DOHH2 (cell line): ENCODE measurements at regions not wholly inside any gene's neighbourhood (a gene's known extent, or its start where the extent isn't known, plus 50 kb on each side); places are given as distances from the start of the nearest gene placed in this dataset.

Experiments used
- H3F3A ChIP-seq: fragments of 200-600 bp; sonication (generic), shearing (Covaris generic); 2 replicates; pipeline ENCODE4 v1.6.0; 2016; ENCODE audit warnings: antibody characterized with exemption, mild to moderate bottlenecking; ENCODE audit not compliant: control insufficient read depth, insufficient read depth
- H3K27ac ChIP-seq: fragments of 200-600 bp; sonication (generic); 2 replicates; pipeline ENCODE4 v1.5.1; 2014; ENCODE audit warnings: low read depth, mild to moderate bottlenecking, low read length, moderate library complexity
- H3K27me3 ChIP-seq: fragments of 200-600 bp; sonication (generic); 2 replicates; pipeline ENCODE4 v1.6.1; 2014; ENCODE audit warnings: mild to moderate bottlenecking, low read length, mixed read lengths; ENCODE audit not compliant: control insufficient read depth
- H3K36me3 ChIP-seq: fragments of 200-600 bp; sonication (generic); 2 replicates; pipeline ENCODE4 v1.6.1; 2014; ENCODE audit warnings: mild to moderate bottlenecking, low read length, moderate library complexity, mixed read lengths; ENCODE audit not compliant: control insufficient read depth
- H3K4me1 ChIP-seq: fragments of 200-600 bp; sonication (generic); 2 replicates; pipeline ENCODE4 v1.6.1; 2014; ENCODE audit warnings: mild to moderate bottlenecking, low read length, mixed read lengths; ENCODE audit not compliant: control insufficient read depth
- H3K4me2 ChIP-seq: fragments of 200-600 bp; sonication (generic); 2 replicates; pipeline ENCODE4 v1.6.0; 2014; ENCODE audit warnings: mild to moderate bottlenecking, low read length, moderate library complexity
- H3K4me3 ChIP-seq: fragments of 200-600 bp; sonication (generic); 2 replicates; pipeline ENCODE4 v1.5.1; 2014; ENCODE audit warnings: mild to moderate bottlenecking, low read length, mixed read lengths
- H3K79me2 ChIP-seq: fragments of 200-600 bp; sonication (generic); 2 replicates; pipeline ENCODE4 v1.6.1; 2014; ENCODE audit warnings: mild to moderate bottlenecking, low read length, mixed read lengths; ENCODE audit not compliant: control insufficient read depth
- H3K9me2 ChIP-seq: fragments of 200-600 bp; sonication (generic); replicated peaks from 2 replicates; pipeline ENCODE4 v1.6.1; 2014; ENCODE audit warnings: mild to moderate bottlenecking, low read length, mixed read lengths; ENCODE audit not compliant: control insufficient read depth
- H3K9me3 ChIP-seq: fragments of 200-600 bp; sonication (generic); 2 replicates; pipeline ENCODE4 v1.6.1; 2014; ENCODE audit warnings: antibody characterized with exemption, low read length, mixed read lengths; ENCODE audit not compliant: control insufficient read depth, insufficient read depth
- H4K20me1 ChIP-seq: fragments of 200-600 bp; sonication (generic); 2 replicates; pipeline ENCODE4 v1.6.0; 2014; ENCODE audit warnings: low read depth, mild to moderate bottlenecking, antibody characterized with exemption, low read length, moderate library complexity; ENCODE audit not compliant: control insufficient read depth, insufficient read depth
- CTCF ChIP-seq: fragments of 200-600 bp; sonication (generic); IDR thresholded peaks from one replicate; pipeline ENCODE4 v1.5.1; 2014; ENCODE audit warnings: antibody characterized with exemption, mild to moderate bottlenecking, low read depth, low read length; ENCODE audit not compliant: poor library complexity, severe bottlenecking
- EZH2phosphoT487 ChIP-seq: fragments of 200-600 bp; sonication (generic); IDR thresholded peaks from 2 replicates; pipeline ENCODE4 v1.6.1; 2017; ENCODE audit warnings: borderline replicate concordance, mild to moderate bottlenecking, antibody characterized with exemption, low read length, moderate library complexity, mixed read lengths

- Histone ChIP-seq H3K4me1 (no peaks in the 10 kb centered on the region), H3K79me2 (no peaks in the 10 kb centered on the region), H3K4me3 (no peak overlapping the region), H3F3A (no peaks in the 10 kb centered on the region), H3K9me2 (no peaks in the 10 kb centered on the region), H3K27ac (no peak overlapping the region), H3K9me3 (no peaks in the 10 kb centered on the region), H3K36me3 (no peaks in the 10 kb centered on the region), H3K4me2 (no peak overlapping the region), H3K27me3 (peaks cover 3% of the 10 kb centered on the region; the same call in 1 of the 2 replicates), H4K20me1 (no peaks in the 10 kb centered on the region)
- no peak for TF ChIP-seq CTCF
These were observed 124.3 kb upstream of the CACNA1E start for GRCh38 chr1:181359012-181359411.

- Histone ChIP-seq H3K36me3 (no peaks in the 10 kb centered on the region), H3K4me2 (no peak overlapping the region), H3K27ac (no peak overlapping the region), H3F3A (no peaks in the 10 kb centered on the region), H3K79me2 (no peaks in the 10 kb centered on the region), H3K27me3 (no peaks in the 10 kb centered on the region), H3K9me2 (no peaks in the 10 kb centered on the region), H3K9me3 (no peaks in the 10 kb centered on the region), H3K4me1 (no peaks in the 10 kb centered on the region), H4K20me1 (no peaks in the 10 kb centered on the region), H3K4me3 (no peak overlapping the region)
- TF ChIP-seq CTCF (no peak), EZH2phosphoT487 (no peak)
These were observed 118.5 kb upstream of the CACNA1E start for GRCh38 chr1:181364801-181365200.

- Histone ChIP-seq H3K27me3 (no peaks in the 10 kb centered on the region), H4K20me1 (no peaks in the 10 kb centered on the region), H3K4me2 (no peak overlapping the region), H3K36me3 (no peaks in the 10 kb centered on the region), H3K9me3 (no peaks in the 10 kb centered on the region), H3K4me1 (no peaks in the 10 kb centered on the region), H3K79me2 (no peaks in the 10 kb centered on the region), H3K4me3 (no peak overlapping the region), H3K27ac (no peak overlapping the region), H3F3A (no peaks in the 10 kb centered on the region), H3K9me2 (no peaks in the 10 kb centered on the region)
- TF ChIP-seq EZH2phosphoT487 (no peak), CTCF (no peak)
These were observed 116.4 kb upstream of the CACNA1E start for GRCh38 chr1:181366910-181367309.

- no peak overlapping the region for H3K4me3 ChIP-seq
- no peaks in the 10 kb centered on the region for H3K36me3 ChIP-seq
- H3K4me1 ChIP-seq = no peaks in the 10 kb centered on the region
- no peaks in the 10 kb centered on the region for H3K9me2 ChIP-seq
- H3K79me2 ChIP-seq = no peaks in the 10 kb centered on the region
- no peaks in the 10 kb centered on the region for H4K20me1 ChIP-seq
- H3K9me3 ChIP-seq = no peaks in the 10 kb centered on the region
- H3F3A ChIP-seq = no peaks in the 10 kb centered on the region
- TF ChIP-seq EZH2phosphoT487 = no peak
- no peak for TF ChIP-seq CTCF
- H3K27me3 ChIP-seq = no peaks in the 10 kb centered on the region
- H3K4me2 ChIP-seq = no peak overlapping the region
- no peak overlapping the region for H3K27ac ChIP-seq
These were observed 113.9 kb upstream of the CACNA1E start for GRCh38 chr1:181369416-181369815.
